Pancreas (tissue), 10 donors: ENCODE measurements at regions not wholly inside any gene's neighbourhood (a gene's known extent, or its start where the extent isn't known, plus 50 kb on each side); places are given as distances from the start of the nearest gene placed in this dataset.
"Not testable (repeated sequence)": the region's sequence is repeated elsewhere in the genome, so short reads cannot be mapped to it uniquely, and the experiment has no call there.

Experiments used
- ATAC-seq, 4 donors: fragments of 200-7000 bp; cut with Tn5 transposase; one replicate each; pipeline versions ENCODE4 v1.8.0 to v1.9.1; 2020; ENCODE audit warnings: mild to moderate bottlenecking in 4 of 4, moderate library complexity in 4 of 4
- DNase-seq, 6 donors: peaks; one replicate each; pipeline ENCODE4 v3.0.0-alpha.2; 2020
- FAIRE-seq: peaks from 2 replicates; lab custom pipeline; 2012; peaks lifted over from hg19 to GRCh38; lab: Jason Lieb, UNC
- H3K27ac ChIP-seq, 4 donors: fragments of 200-600 bp; sonication (generic); 1 replicate in 3 of 4; 2 replicates in 1 of 4; pipeline versions ENCODE4 v1.5.0 to v1.8.0; 2020
- H3K27me3 ChIP-seq, 4 donors: fragments of 200-600 bp; one replicate each; pipeline ENCODE4 v1.8.0; 2021
- H3K36me3 ChIP-seq, 3 donors: fragments of 200-600 bp; sonication (generic) in 1 of 3; one replicate each; pipeline versions ENCODE4 v1.5.0 to v1.8.0; 2020 to 2021
- H3K4me1 ChIP-seq, 3 donors: fragments of 200-600 bp; one replicate each; pipeline ENCODE4 v1.8.0; 2021
- H3K4me3 ChIP-seq, 4 donors: fragments of 200-600 bp; sonication (generic) in 2 of 4; one replicate each; pipeline versions ENCODE4 v1.5.0 to v1.8.0; 2020 to 2021
- H3K9me3 ChIP-seq, 4 donors: fragments of 200-600 bp; one replicate each; pipeline ENCODE4 v1.8.0; 2021
- WGBS, 2 donors: extraction: QIAGEN DNeasy Blood & Tissue Kit; methylation state at CpG; one replicate each; pipeline ENCODE4 v1.1.7; 2013; 5-methylcytosine and 5-hydroxymethylcytosine counted together
- intact Hi-C, 3 donors: fragments of 100-400 bp; cut with DNase I; formaldehyde crosslinking; loops; one replicate each; pipeline versions ENCODE4 v1.11.1 to v1.14.2; 2022
- TF ChIP-seq, protein P1 (sequence below), 4 donors: fragments of 200-600 bp; sonication (generic) in 3 of 4; IDR thresholded peaks; one replicate each; pipeline versions ENCODE4 v1.5.0 to v1.8.0; 2021; ENCODE audit warnings: antibody characterized with exemption in 4 of 4
- donor health status: healthy with polysubstance abuse.
- donor health status: DM: no; HTN: no; CAD: no; lungs with moderate emphysema.
- donor health status: DM: no; HTN: no; CAD: no.
- donor health status: control.
- donor health status: control.
- donor health status: Bipolar disorder and iron deficiency.
- donor health status: DM: yes; HTN: yes; CAD: no.
- donor health status: DM: no; HTN: no; CAD: no.
- donor health status: DM: no; HTN: no; CAD: no.
- donor health status: DM: yes; HTN: yes; CAD: no.

GRCh38 chr7:97298561-97298960 is 181.1 kb downstream of the SDHAF3 start:
- Histone ChIP-seq H3K27me3 (no peaks in the 10 kb centered on the region), H3K4me1 (no peaks in the 10 kb centered on the region), H3K4me3 (no peak overlapping the region), H3K36me3 (no peaks in the 10 kb centered on the region), H3K27ac (no peak overlapping the region), H3K9me3 (no peaks in the 10 kb centered on the region)
- ATAC-seq (no peak), FAIRE-seq (no peak), DNase-seq (no peak)
- TF ChIP-seq, protein P1, sequence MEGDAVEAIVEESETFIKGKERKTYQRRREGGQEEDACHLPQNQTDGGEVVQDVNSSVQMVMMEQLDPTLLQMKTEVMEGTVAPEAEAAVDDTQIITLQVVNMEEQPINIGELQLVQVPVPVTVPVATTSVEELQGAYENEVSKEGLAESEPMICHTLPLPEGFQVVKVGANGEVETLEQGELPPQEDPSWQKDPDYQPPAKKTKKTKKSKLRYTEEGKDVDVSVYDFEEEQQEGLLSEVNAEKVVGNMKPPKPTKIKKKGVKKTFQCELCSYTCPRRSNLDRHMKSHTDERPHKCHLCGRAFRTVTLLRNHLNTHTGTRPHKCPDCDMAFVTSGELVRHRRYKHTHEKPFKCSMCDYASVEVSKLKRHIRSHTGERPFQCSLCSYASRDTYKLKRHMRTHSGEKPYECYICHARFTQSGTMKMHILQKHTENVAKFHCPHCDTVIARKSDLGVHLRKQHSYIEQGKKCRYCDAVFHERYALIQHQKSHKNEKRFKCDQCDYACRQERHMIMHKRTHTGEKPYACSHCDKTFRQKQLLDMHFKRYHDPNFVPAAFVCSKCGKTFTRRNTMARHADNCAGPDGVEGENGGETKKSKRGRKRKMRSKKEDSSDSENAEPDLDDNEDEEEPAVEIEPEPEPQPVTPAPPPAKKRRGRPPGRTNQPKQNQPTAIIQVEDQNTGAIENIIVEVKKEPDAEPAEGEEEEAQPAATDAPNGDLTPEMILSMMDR (IDR thresholded peaks at IDR 0.05) = no peak
- WGBS, 2 donors = 80 to 86% methylated on average over 2 of the region's 2 CpGs
- intact Hi-C loops = no loop called here

GRCh38 chr7:97305589-97305988 is 188.1 kb downstream of the SDHAF3 start:
- no peaks in the 10 kb centered on the region for H3K9me3 ChIP-seq
- DNase-seq (no peak), ATAC-seq (no peak), FAIRE-seq (no peak)
- no peak overlapping the region for H3K4me3 ChIP-seq
- H3K36me3 ChIP-seq = no peaks in the 10 kb centered on the region
- 75 to 77% methylated on average over 8 of the region's 8 CpGs for WGBS, 2 donors
- no peak overlapping the region for H3K27ac ChIP-seq
- no peaks in the 10 kb centered on the region for H3K4me1 ChIP-seq
- TF ChIP-seq, protein P1 (IDR thresholded peaks at IDR 0.05) = no peak
- H3K27me3 ChIP-seq = no peaks in the 10 kb centered on the region
- intact Hi-C loops = no loop called here

DNA sequence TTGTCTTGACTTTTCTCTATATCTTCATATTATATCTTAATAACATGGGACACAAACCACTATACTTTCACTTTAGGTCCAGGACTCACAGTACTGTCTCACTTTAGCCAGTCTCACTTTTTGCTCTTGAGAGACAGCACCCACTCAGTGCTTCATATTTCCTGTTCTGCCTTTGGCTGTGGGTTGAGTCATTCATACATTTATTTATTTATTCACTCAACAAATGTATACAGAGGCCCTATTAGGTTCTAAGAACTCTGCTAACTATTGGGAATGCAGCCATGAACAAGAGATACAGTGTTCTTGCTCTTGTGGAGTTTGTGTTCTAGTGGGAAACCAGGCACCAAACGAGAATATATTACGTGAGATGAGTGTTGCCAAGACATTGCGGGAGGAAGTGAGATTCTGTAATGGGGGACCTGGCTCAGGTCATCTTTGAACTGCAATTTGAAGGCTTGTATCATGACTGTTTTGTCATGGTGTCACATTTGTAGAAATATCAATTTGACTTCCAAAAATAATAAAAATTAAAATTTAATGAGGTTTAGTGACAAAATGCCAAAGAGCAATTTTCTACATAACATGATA is 190.1 kb downstream of the SDHAF3 start:
- H3K9me3 ChIP-seq = no peaks in the 10 kb centered on the region
- intact Hi-C loops = no loop called here
- no peak overlapping the region for H3K27ac ChIP-seq
- no peak for ATAC-seq
- no peak overlapping the region for H3K4me3 ChIP-seq
- DNase-seq = no peak
- TF ChIP-seq, protein P1 (IDR thresholded peaks at IDR 0.05) = no peak
- WGBS, 2 donors = 68 to 79% methylated on average over 3 of the region's 3 CpGs
- H3K4me1 ChIP-seq = no peaks in the 10 kb centered on the region
- H3K27me3 ChIP-seq = no peaks in the 10 kb centered on the region
- no peak for FAIRE-seq
- no peaks in the 10 kb centered on the region for H3K36me3 ChIP-seq

GRCh38 chr7:97313900-97314299 is 196.4 kb downstream of the SDHAF3 start:
- no peak overlapping the region for H3K27ac ChIP-seq
- TF ChIP-seq, protein P1 (IDR thresholded peaks at IDR 0.05) = no peak
- no peaks in the 10 kb centered on the region for H3K27me3 ChIP-seq
- FAIRE-seq = no peak
- intact Hi-C loops = no loop called here
- no peak for ATAC-seq
- DNase-seq = no peak
- 44 to 54% methylated on average over 4 of the region's 4 CpGs for WGBS, 2 donors
- no peaks in the 10 kb centered on the region for H3K36me3 ChIP-seq
- H3K9me3 ChIP-seq = no peaks in the 10 kb centered on the region
- no peaks in the 10 kb centered on the region for H3K4me1 ChIP-seq
- H3K4me3 ChIP-seq = no peak overlapping the region

DNA sequence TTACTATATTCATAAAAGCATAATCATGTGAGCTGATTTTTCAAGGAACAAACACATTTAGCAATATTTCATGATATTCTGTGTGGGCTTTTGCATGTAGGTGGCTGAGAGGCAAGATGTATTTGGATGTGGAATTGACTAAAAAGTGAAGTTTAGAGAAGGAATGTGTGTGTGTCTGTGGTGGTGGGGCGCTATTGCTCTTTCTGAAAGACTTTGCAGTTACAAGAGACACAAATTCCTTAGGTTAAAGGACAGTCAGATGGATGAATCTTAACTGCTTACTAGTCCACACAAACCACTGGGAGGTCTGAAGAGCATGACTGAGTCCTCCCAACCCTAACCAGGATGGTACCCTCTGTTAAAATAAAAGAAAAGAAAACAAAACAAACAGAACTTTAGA is 200.1 kb downstream of the SDHAF3 start:
- TF ChIP-seq, protein P1 (IDR thresholded peaks at IDR 0.05) = no peak
- Histone ChIP-seq H3K27ac (no peak overlapping the region), H3K4me3 (no peak overlapping the region), H3K9me3 (no peaks in the 10 kb centered on the region), H3K27me3 (no peaks in the 10 kb centered on the region), H3K4me1 (no peaks in the 10 kb centered on the region), H3K36me3 (no peaks in the 10 kb centered on the region)
- no peak for ATAC-seq
- DNase-seq = no peak
- intact Hi-C loops = no loop called here
- FAIRE-seq = no peak
- 40 to 52% methylated on average over 1 of the region's 1 CpG for WGBS, 2 donors

DNA sequence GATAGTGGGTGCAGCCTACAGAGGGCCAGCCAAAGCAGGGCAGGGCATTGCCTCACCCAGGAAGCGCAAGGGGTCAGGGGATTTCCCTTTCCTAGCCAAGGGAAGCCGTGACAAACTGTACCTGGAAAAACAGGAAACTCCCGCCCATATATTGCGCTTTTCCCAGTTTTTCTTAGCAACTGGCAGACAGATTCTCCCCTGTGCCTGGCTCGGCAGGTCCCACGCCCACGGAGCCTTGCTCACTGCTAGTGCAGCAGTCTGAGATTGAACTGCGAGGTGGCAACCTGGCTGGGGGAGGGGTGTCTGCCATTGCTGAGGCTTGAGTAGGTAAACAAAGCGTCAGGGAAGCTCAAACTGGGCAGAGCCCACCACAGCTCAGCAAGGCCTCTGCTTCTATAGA is 212.4 kb downstream of the SDHAF3 start:
- H3K9me3 ChIP-seq, H3K27ac ChIP-seq, H3K4me1 ChIP-seq, H3K27me3 ChIP-seq, intact Hi-C loops, H3K4me3 ChIP-seq, H3K36me3 ChIP-seq, ATAC-seq, DNase-seq, FAIRE-seq: not testable (repeated sequence)
- 48 to 49% methylated on average over 9 of the region's 9 CpGs for WGBS, 2 donors
